Stimulated activated naive CD8-positive, alpha-beta T cell treated with anti-CD3 and anti-CD28 coated beads, Interleukin-15, amount 100 ng/mL, for 72 hours (primary cell): ENCODE measurements at regions not wholly inside any gene's neighbourhood (a gene's known extent, or its start where the extent isn't known, plus 50 kb on each side); places are given as distances from the start of the nearest gene placed in this dataset.

Experiments used
- ATAC-seq: fragments of 150-1000 bp; cut with Tn5 transposase; 2 replicates; pipeline ENCODE4 v1.10.0; 2021; ENCODE audit warnings: mild to moderate bottlenecking, moderate library complexity
- DNase-seq, 2 donors: peaks; one replicate each; pipeline ENCODE4 v3.0.0; 2021 to 2022
- H3K27ac Mint-ChIP-seq, 2 donors: one replicate each; pipeline ENCODE4 v1.8.0; 2022; ENCODE audit warnings: mild to moderate bottlenecking in 2 of 2, mixed read lengths in 2 of 2, moderate library complexity in 2 of 2
- H3K27me3 Mint-ChIP-seq: one replicate; pipeline ENCODE4 v1.8.0; 2022; ENCODE audit warnings: mixed read lengths
- H3K4me1 Mint-ChIP-seq: one replicate; pipeline ENCODE4 v1.8.0; 2022; ENCODE audit warnings: mild to moderate bottlenecking, mixed read lengths
- H3K4me3 Mint-ChIP-seq, 2 donors: one replicate each; pipeline ENCODE4 v1.8.0; 2022; ENCODE audit warnings: mild to moderate bottlenecking in 2 of 2, mixed read lengths in 2 of 2, moderate library complexity in 1 of 2
- H3K9me3 Mint-ChIP-seq, 2 donors: one replicate each; pipeline ENCODE4 v1.8.0; 2022; ENCODE audit warnings: mixed read lengths in 2 of 2

GRCh38 chr1:213817156-213817555, 170.6 kb upstream of the PROX1 start:
- Mint-ChIP-seq H3K4me3 (no peak overlapping the region), H3K9me3 (no peaks in the 10 kb centered on the region), H3K27me3 (no peaks in the 10 kb centered on the region), H3K4me1 (no peaks in the 10 kb centered on the region), H3K27ac (no peak overlapping the region)
- no peak for DNase-seq
- ATAC-seq, result no peak

- ATAC-seq, result no peak
- DNase-seq, result no peak
- Mint-ChIP-seq H3K4me3 (no peak overlapping the region), H3K27ac (no peak overlapping the region), H3K9me3 (no peaks in the 10 kb centered on the region), H3K4me1 (no peaks in the 10 kb centered on the region), H3K27me3 (no peaks in the 10 kb centered on the region)
Measured at GRCh38 chr1:213820362-213821149, 167.2 kb upstream of the PROX1 start.

- no peaks in the 10 kb centered on the region for H3K9me3 Mint-ChIP-seq
- DNase-seq, result no peak
- no peaks in the 10 kb centered on the region for H3K4me1 Mint-ChIP-seq
- H3K4me3 Mint-ChIP-seq, result no peak overlapping the region
- no peak overlapping the region for H3K27ac Mint-ChIP-seq
- no peaks in the 10 kb centered on the region for H3K27me3 Mint-ChIP-seq
- no peak for ATAC-seq
Measured at GRCh38 chr1:213821175-213821942, 166.4 kb upstream of the PROX1 start.

GRCh38 chr1:213821943-213822334, 165.8 kb upstream of the PROX1 start:
- Mint-ChIP-seq H3K27ac (no peak overlapping the region), H3K4me1 (no peaks in the 10 kb centered on the region), H3K9me3 (no peaks in the 10 kb centered on the region), H3K4me3 (no peak overlapping the region), H3K27me3 (no peaks in the 10 kb centered on the region)
- no peak for ATAC-seq
- DNase-seq, result no peak

GRCh38 chr1:213826891-213827290, 160.9 kb upstream of the PROX1 start:
- Mint-ChIP-seq H3K27ac (no peak overlapping the region), H3K4me1 (no peaks in the 10 kb centered on the region), H3K27me3 (no peaks in the 10 kb centered on the region), H3K9me3 (peaks cover 5 to 7% of the 10 kb centered on the region in 2 donors), H3K4me3 (no peak overlapping the region)
- ATAC-seq (no peak), DNase-seq (no peak)

- peaks cover 5 to 7% of the 10 kb centered on the region in 2 donors for H3K9me3 Mint-ChIP-seq
- H3K4me1 Mint-ChIP-seq, result no peaks in the 10 kb centered on the region
Measured at GRCh38 chr1:213828867-213829266, 158.9 kb upstream of the PROX1 start.

GRCh38 chr1:213829780-213830179, 158.0 kb upstream of the PROX1 start:
- no peak for ATAC-seq
- no peak overlapping the region for H3K27ac Mint-ChIP-seq

More at GRCh38 chr1:213828867-213829266, 158.9 kb upstream of the PROX1 start:
- no peak for DNase-seq
- Mint-ChIP-seq H3K4me3 (no peak overlapping the region), H3K27ac (no peak overlapping the region), H3K27me3 (no peaks in the 10 kb centered on the region)
- ATAC-seq, result no peak

GRCh38 chr1:213830371-213830770, 157.4 kb upstream of the PROX1 start:
- Mint-ChIP-seq H3K27me3 (no peaks in the 10 kb centered on the region), H3K4me3 (no peak overlapping the region), H3K4me1 (no peaks in the 10 kb centered on the region), H3K27ac (no peak overlapping the region), H3K9me3 (peaks cover 5 to 7% of the 10 kb centered on the region in 2 donors)
- ATAC-seq (no peak), DNase-seq (no peak)

More at GRCh38 chr1:213829780-213830179, 158.0 kb upstream of the PROX1 start:
- H3K9me3 Mint-ChIP-seq, result peaks cover 5 to 7% of the 10 kb centered on the region in 2 donors
- H3K4me3 Mint-ChIP-seq, result no peak overlapping the region
- no peaks in the 10 kb centered on the region for H3K4me1 Mint-ChIP-seq
- H3K27me3 Mint-ChIP-seq, result no peaks in the 10 kb centered on the region
- no peak for DNase-seq

GRCh38 chr1:213840575-213840974, 147.2 kb upstream of the PROX1 start:
- DNase-seq (no peak), ATAC-seq (no peak)
- Mint-ChIP-seq H3K27ac (no peak overlapping the region), H3K4me1 (no peaks in the 10 kb centered on the region), H3K27me3 (no peaks in the 10 kb centered on the region), H3K9me3 (peaks cover 5 to 8% of the 10 kb centered on the region in 2 donors), H3K4me3 (no peak overlapping the region)

- DNase-seq, result no peak
- Mint-ChIP-seq H3K4me1 (no peaks in the 10 kb centered on the region), H3K4me3 (no peak overlapping the region), H3K27me3 (no peaks in the 10 kb centered on the region), H3K9me3 (peaks cover 8% of the 10 kb centered on the region in 2 donors), H3K27ac (no peak overlapping the region)
- no peak for ATAC-seq
Measured at GRCh38 chr1:213844632-213845031, 143.1 kb upstream of the PROX1 start.

- ATAC-seq, result peak; percentile 56
- H3K27me3 Mint-ChIP-seq, result no peaks in the 10 kb centered on the region
Measured at GRCh38 chr1:213852107-213852506, 135.7 kb upstream of the PROX1 start.

GRCh38 chr1:213858581-213858980, 129.2 kb upstream of the PROX1 start:
- no peaks in the 10 kb centered on the region for H3K9me3 Mint-ChIP-seq
- no peak for ATAC-seq
- H3K27ac Mint-ChIP-seq, result no peak overlapping the region
- DNase-seq, result no peak
- H3K27me3 Mint-ChIP-seq, result no peaks in the 10 kb centered on the region
- H3K4me1 Mint-ChIP-seq, result no peaks in the 10 kb centered on the region
- H3K4me3 Mint-ChIP-seq, result no peak overlapping the region

More at GRCh38 chr1:213852107-213852506, 135.7 kb upstream of the PROX1 start:
- no peak overlapping the region for H3K27ac Mint-ChIP-seq
- no peak overlapping the region for H3K4me3 Mint-ChIP-seq
- no peaks in the 10 kb centered on the region for H3K4me1 Mint-ChIP-seq
- no peaks in the 10 kb centered on the region for H3K9me3 Mint-ChIP-seq
- DNase-seq, result no peak

GRCh38 chr1:213861841-213862240, 125.9 kb upstream of the PROX1 start:
- no peaks in the 10 kb centered on the region for H3K27me3 Mint-ChIP-seq
- no peak for DNase-seq

GRCh38 chr1:213864091-213864490, 123.7 kb upstream of the PROX1 start:
- Mint-ChIP-seq H3K4me1 (no peaks in the 10 kb centered on the region), H3K9me3 (no peaks in the 10 kb centered on the region), H3K27me3 (no peaks in the 10 kb centered on the region), H3K27ac (no peak overlapping the region), H3K4me3 (no peak overlapping the region)
- ATAC-seq, result no peak
- no peak for DNase-seq

More at GRCh38 chr1:213861841-213862240, 125.9 kb upstream of the PROX1 start:
- no peaks in the 10 kb centered on the region for H3K9me3 Mint-ChIP-seq
- no peaks in the 10 kb centered on the region for H3K4me1 Mint-ChIP-seq
- no peak overlapping the region for H3K4me3 Mint-ChIP-seq
- no peak for ATAC-seq
- H3K27ac Mint-ChIP-seq, result no peak overlapping the region

GRCh38 chr1:213868482-213868881, 119.3 kb upstream of the PROX1 start:
- no peak overlapping the region for H3K27ac Mint-ChIP-seq
- no peaks in the 10 kb centered on the region for H3K27me3 Mint-ChIP-seq
- H3K4me1 Mint-ChIP-seq, result no peaks in the 10 kb centered on the region
- H3K4me3 Mint-ChIP-seq, result no peak overlapping the region
- DNase-seq (no peak), ATAC-seq (no peak)
- H3K9me3 Mint-ChIP-seq, result peaks cover 0 to 5% of the 10 kb centered on the region in 2 donors

GRCh38 chr1:213871179-213871578, 116.6 kb upstream of the PROX1 start:
- Mint-ChIP-seq H3K9me3 (peaks cover 0 to 5% of the 10 kb centered on the region in 2 donors), H3K27me3 (no peaks in the 10 kb centered on the region), H3K27ac (no peak overlapping the region), H3K4me3 (no peak overlapping the region), H3K4me1 (no peaks in the 10 kb centered on the region)
- ATAC-seq, result peak; percentile 57
- no peak for DNase-seq
